Vagina (tissue), 2 donors: ENCODE measurements at regions not wholly inside any gene's neighbourhood (a gene's known extent, or its start where the extent isn't known, plus 50 kb on each side); places are given as distances from the start of the nearest gene placed in this dataset.

Experiments used
- POLR2A ChIP-seq, 2 donors: fragments of 450-650 bp; IDR thresholded peaks; one replicate each; pipeline ENCODE4 v1.6.1; 2017; ENCODE audit warnings: antibody characterized with exemption in 2 of 2, mild to moderate bottlenecking in 2 of 2, moderate library complexity in 2 of 2
- POLR2AphosphoS5 ChIP-seq, 2 donors: sonication (generic); formaldehyde crosslinking; IDR thresholded peaks; one replicate each; pipeline ENCODE4 v1.9.0; 2017; ENCODE audit warnings: antibody characterized with exemption in 2 of 2, mild to moderate bottlenecking in 2 of 2, low read depth in 1 of 2; ENCODE audit not compliant: insufficient read depth in 1 of 2
- TF ChIP-seq, protein P1 (sequence below), 3 experiments: fragments of 450-650 bp in 2 of 3; fragments of 200-600 bp in 1 of 3; sonication (generic) in 1 of 3; IDR thresholded peaks; one replicate each; pipeline ENCODE4 v1.5.1; 2017 to 2019; ENCODE audit warnings: antibody characterized with exemption in 3 of 3, mild to moderate bottlenecking in 2 of 3, moderate library complexity in 2 of 3

DNA sequence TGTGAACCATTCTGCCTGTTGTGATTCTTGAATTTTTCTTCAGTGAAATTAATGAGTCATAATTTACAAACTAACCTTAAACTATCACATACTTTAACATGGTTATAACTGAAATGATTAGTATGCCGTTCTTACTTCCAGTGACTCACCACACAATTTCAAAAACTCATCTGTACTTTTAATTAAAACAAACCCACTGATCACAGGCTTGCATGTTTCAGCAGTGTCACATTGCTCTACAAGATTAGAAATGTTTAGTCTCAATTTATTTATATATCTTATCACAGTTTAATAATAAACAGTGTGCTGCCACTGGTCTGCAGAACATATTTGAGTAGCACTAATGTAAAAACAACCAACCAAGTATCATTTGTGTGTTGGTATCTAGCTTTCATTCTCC, 2227.9 kb upstream of the PCDH20 start:
- TF ChIP-seq POLR2A (IDR thresholded peaks at IDR 0.05): no peak
- TF ChIP-seq, protein P1, sequence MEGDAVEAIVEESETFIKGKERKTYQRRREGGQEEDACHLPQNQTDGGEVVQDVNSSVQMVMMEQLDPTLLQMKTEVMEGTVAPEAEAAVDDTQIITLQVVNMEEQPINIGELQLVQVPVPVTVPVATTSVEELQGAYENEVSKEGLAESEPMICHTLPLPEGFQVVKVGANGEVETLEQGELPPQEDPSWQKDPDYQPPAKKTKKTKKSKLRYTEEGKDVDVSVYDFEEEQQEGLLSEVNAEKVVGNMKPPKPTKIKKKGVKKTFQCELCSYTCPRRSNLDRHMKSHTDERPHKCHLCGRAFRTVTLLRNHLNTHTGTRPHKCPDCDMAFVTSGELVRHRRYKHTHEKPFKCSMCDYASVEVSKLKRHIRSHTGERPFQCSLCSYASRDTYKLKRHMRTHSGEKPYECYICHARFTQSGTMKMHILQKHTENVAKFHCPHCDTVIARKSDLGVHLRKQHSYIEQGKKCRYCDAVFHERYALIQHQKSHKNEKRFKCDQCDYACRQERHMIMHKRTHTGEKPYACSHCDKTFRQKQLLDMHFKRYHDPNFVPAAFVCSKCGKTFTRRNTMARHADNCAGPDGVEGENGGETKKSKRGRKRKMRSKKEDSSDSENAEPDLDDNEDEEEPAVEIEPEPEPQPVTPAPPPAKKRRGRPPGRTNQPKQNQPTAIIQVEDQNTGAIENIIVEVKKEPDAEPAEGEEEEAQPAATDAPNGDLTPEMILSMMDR (IDR thresholded peaks at IDR 0.05): no peak
- no peak for TF ChIP-seq POLR2AphosphoS5 (IDR thresholded peaks at IDR 0.05; ENCODE audit: insufficient read depth in 1 of 2, low read depth in 1 of 2)
